Skeletal muscle tissue (tissue), 3 donors: ENCODE measurements at regions not wholly inside any gene's neighbourhood (a gene's known extent, or its start where the extent isn't known, plus 50 kb on each side); places are given as distances from the start of the nearest gene placed in this dataset.

Experiments
- H3K27ac ChIP-seq: one replicate; pipeline ENCODE4 v1.7.0; 2013; ENCODE audit warnings: mild to moderate bottlenecking, low read depth, low read length, inconsistent platforms
- H3K27me3 ChIP-seq, 3 donors: one replicate each; pipeline ENCODE4 v1.7.0; 2013; ENCODE audit warnings: low read length in 3 of 3; ENCODE audit not compliant: control insufficient read depth in 3 of 3, insufficient read depth in 3 of 3
- H3K36me3 ChIP-seq, 3 donors: one replicate each; pipeline ENCODE4 v1.7.0; 2013; ENCODE audit warnings: low read length in 3 of 3; ENCODE audit not compliant: control insufficient read depth in 3 of 3, insufficient read depth in 3 of 3
- H3K4me1 ChIP-seq, 3 donors: one replicate each; pipeline ENCODE4 v1.7.0; 2013; ENCODE audit warnings: low read length in 3 of 3, mild to moderate bottlenecking in 3 of 3; ENCODE audit not compliant: control insufficient read depth in 3 of 3, insufficient read depth in 3 of 3
- H3K4me3 ChIP-seq, 3 donors: one replicate each; pipeline ENCODE4 v1.7.0; 2013; ENCODE audit warnings: low read length in 3 of 3
- H3K9ac ChIP-seq, 3 donors: one replicate each; pipeline ENCODE4 v1.7.0; 2013; ENCODE audit warnings: low read length in 3 of 3, mild to moderate bottlenecking in 3 of 3, moderate library complexity in 2 of 3, low read depth in 1 of 3
- H3K9me3 ChIP-seq, 3 donors: one replicate each; pipeline ENCODE4 v1.7.0; 2013; ENCODE audit warnings: low read length in 3 of 3; ENCODE audit not compliant: control insufficient read depth in 3 of 3
- donor health status: Osteomylitis.

- Histone ChIP-seq H3K36me3 (no peaks in the 10 kb centered on the region), H3K27ac (no peak overlapping the region), H3K9me3 (no peaks in the 10 kb centered on the region), H3K4me1 (no peaks in the 10 kb centered on the region), H3K9ac (no peak overlapping the region), H3K4me3 (no peak overlapping the region), H3K27me3 (peaks cover 0 to 15% (median 11%) of the 10 kb centered on the region in 3 donors)
These were observed 148.0 kb upstream of the LRFN2 start for GRCh38 chr6:40735121-40735520.

GRCh38 chr6:40734607-40735006 is 147.4 kb upstream of the LRFN2 start:
- Histone ChIP-seq H3K27ac (no peak overlapping the region), H3K9ac (no peak overlapping the region), H3K27me3 (peaks cover 0 to 15% (median 11%) of the 10 kb centered on the region in 3 donors), H3K4me1 (no peaks in the 10 kb centered on the region), H3K4me3 (no peak overlapping the region), H3K36me3 (no peaks in the 10 kb centered on the region), H3K9me3 (no peaks in the 10 kb centered on the region)

GRCh38 chr6:40733770-40734396 is 146.7 kb upstream of the LRFN2 start:
- Histone ChIP-seq H3K36me3 (no peaks in the 10 kb centered on the region), H3K4me1 (no peaks in the 10 kb centered on the region), H3K4me3 (no peak overlapping the region), H3K27ac (no peak overlapping the region), H3K27me3 (peaks cover 0 to 15% (median 11%) of the 10 kb centered on the region in 3 donors), H3K9me3 (no peaks in the 10 kb centered on the region), H3K9ac (no peak overlapping the region)

- no peak overlapping the region for H3K4me3 ChIP-seq
- no peaks in the 10 kb centered on the region for H3K36me3 ChIP-seq
- H3K4me1 ChIP-seq: no peaks in the 10 kb centered on the region
- H3K9ac ChIP-seq: no peak overlapping the region
- H3K9me3 ChIP-seq: no peaks in the 10 kb centered on the region
- no peak overlapping the region for H3K27ac ChIP-seq
- peaks cover 0 to 15% (median 11%) of the 10 kb centered on the region in 3 donors for H3K27me3 ChIP-seq
These were observed 146.1 kb upstream of the LRFN2 start for GRCh38 chr6:40733290-40733689.

GRCh38 chr6:40732878-40733277 is 145.7 kb upstream of the LRFN2 start:
- Histone ChIP-seq H3K27me3 (peaks cover 0 to 15% (median 11%) of the 10 kb centered on the region in 3 donors), H3K4me3 (no peak overlapping the region), H3K27ac (no peak overlapping the region), H3K9ac (no peak overlapping the region), H3K9me3 (no peaks in the 10 kb centered on the region), H3K4me1 (peaks cover 0 to 2% (median 0%) of the 10 kb centered on the region in 3 donors), H3K36me3 (no peaks in the 10 kb centered on the region)

- H3K4me1 ChIP-seq: peaks cover 0 to 3% (median 0%) of the 10 kb centered on the region in 3 donors
These were observed 141.5 kb upstream of the LRFN2 start for GRCh38 chr6:40728643-40729042.

GRCh38 chr6:40727271-40727670 is 140.1 kb upstream of the LRFN2 start:
- Histone ChIP-seq H3K27me3 (no peaks in the 10 kb centered on the region), H3K4me3 (no peak overlapping the region), H3K27ac (no peak overlapping the region), H3K36me3 (no peaks in the 10 kb centered on the region), H3K9me3 (no peaks in the 10 kb centered on the region), H3K4me1 (peaks cover 0 to 3% (median 0%) of the 10 kb centered on the region in 3 donors), H3K9ac (no peak overlapping the region)

More at GRCh38 chr6:40728643-40729042, 141.5 kb upstream of the LRFN2 start:
- Histone ChIP-seq H3K36me3 (no peaks in the 10 kb centered on the region), H3K27ac (no peak overlapping the region), H3K9me3 (no peaks in the 10 kb centered on the region), H3K9ac (no peak overlapping the region), H3K27me3 (no peaks in the 10 kb centered on the region), H3K4me3 (no peak overlapping the region)

- Histone ChIP-seq H3K27me3 (no peaks in the 10 kb centered on the region), H3K4me3 (no peak overlapping the region), H3K9ac (no peak overlapping the region), H3K4me1 (peaks cover 0 to 3% (median 0%) of the 10 kb centered on the region in 3 donors), H3K9me3 (no peaks in the 10 kb centered on the region), H3K36me3 (no peaks in the 10 kb centered on the region), H3K27ac (no peak overlapping the region)
These were observed 139.7 kb upstream of the LRFN2 start for GRCh38 chr6:40726853-40727252.

GRCh38 chr6:40725390-40725789 is 138.2 kb upstream of the LRFN2 start:
- Histone ChIP-seq H3K4me1 (peaks cover 0 to 3% (median 0%) of the 10 kb centered on the region in 3 donors), H3K9ac (no peak overlapping the region), H3K9me3 (no peaks in the 10 kb centered on the region), H3K27me3 (no peaks in the 10 kb centered on the region), H3K27ac (no peak overlapping the region), H3K36me3 (no peaks in the 10 kb centered on the region), H3K4me3 (no peak overlapping the region)

- H3K27ac ChIP-seq: no peak overlapping the region
- H3K4me3 ChIP-seq: no peak overlapping the region
- no peaks in the 10 kb centered on the region for H3K36me3 ChIP-seq
- peaks cover 0 to 5% (median 3%) of the 10 kb centered on the region in 3 donors for H3K4me1 ChIP-seq
- H3K27me3 ChIP-seq: no peaks in the 10 kb centered on the region
- no peak overlapping the region for H3K9ac ChIP-seq
- H3K9me3 ChIP-seq: no peaks in the 10 kb centered on the region
These were observed 137.7 kb upstream of the LRFN2 start for GRCh38 chr6:40724886-40725285.
